ENCODE measurements at regions not wholly inside any gene's neighbourhood (a gene's known extent, or its start where the extent isn't known, plus 50 kb on each side); places are given as distances from the start of the nearest gene placed in this dataset.

GRCh38 chr2:16034975-16035746, 94.8 kb downstream of the MYCN start:
- DNase-seq (ENCODE audit: low read depth in 1 of 2, low spot score in 2 of 2) (no peak), FAIRE-seq (no peak)
- Histone ChIP-seq H3K79me2 (ENCODE audit: control insufficient read depth in 1 of 2, insufficient read depth in 2 of 2, low read length in 2 of 2) (no peaks in the 10 kb centered on the region), H3K4ac (replicated peaks; ENCODE audit: insufficient read length, low read depth, low read length) (no peak overlapping the region), H3K18ac (ENCODE audit: extremely low read depth, low read length) (no peak overlapping the region), H3K4me3 (ENCODE audit: extremely low read depth in 1 of 4, insufficient read depth in 2 of 4, low read depth in 3 of 4, low read length in 4 of 4) (no peak overlapping the region), H3K79me1 (ENCODE audit: low read depth, low read length) (no peaks in the 10 kb centered on the region), H3K23me2 (ENCODE audit: low read depth, low read length) (no peaks in the 10 kb centered on the region; the same call in 1 of the 2 replicates), H3K36me3 (ENCODE audit: control insufficient read depth in 2 of 4, insufficient read depth in 4 of 4, low read length in 3 of 4) (no peaks in the 10 kb centered on the region), H2BK20ac (ENCODE audit: low read length) (no peak overlapping the region), H3K4me1 (replicated peaks in 1 of 4; ENCODE audit: control insufficient read depth in 3 of 4, insufficient read depth in 4 of 4, low read length in 3 of 4) (peaks cover 2 to 10% (median 4%) of the 10 kb centered on the region in 4 experiments), H3K9me3 (ENCODE audit: insufficient read depth in 2 of 2, low read depth in 1 of 2, low read length in 1 of 2) (no peaks in the 10 kb centered on the region), H3K27me3 (replicated peaks in 1 of 4; ENCODE audit: control insufficient read depth in 3 of 4, extremely low read depth in 1 of 4, insufficient read depth in 3 of 4, low read length in 3 of 4) (no peaks in the 10 kb centered on the region), H3K4me2 (ENCODE audit: insufficient read depth in 1 of 2, low read depth in 2 of 2, low read length in 2 of 2) (no peak overlapping the region), H3K56ac (replicated peaks; ENCODE audit: insufficient read length, low read depth, low read length) (no peak overlapping the region), H4K91ac (replicated peaks; ENCODE audit: insufficient read length, low read length) (no peak overlapping the region), H2AK5ac (ENCODE audit: low read depth, low read length) (no peak overlapping the region), H4K20me1 (replicated peaks in 1 of 2; ENCODE audit: control insufficient read depth in 1 of 2, insufficient read depth in 2 of 2, low read length in 2 of 2) (no peaks in the 10 kb centered on the region), H2BK12ac (ENCODE audit: low read depth, low read length) (no peak overlapping the region), H2BK15ac (ENCODE audit: low read length) (peak overlapping the region; percentile 24; the same call in 1 of the 2 replicates), H3K27ac (ENCODE audit: low read depth, low read length) (no peak overlapping the region), H2AFZ (ENCODE audit: low read length) (no peak overlapping the region), H2BK5ac (ENCODE audit: low read depth, low read length) (no peak overlapping the region), H4K8ac (ENCODE audit: extremely low read depth, insufficient read depth, low read length) (no peak overlapping the region), H2BK120ac (replicated peaks; ENCODE audit: low read depth, low read length) (no peak overlapping the region), H4K5ac (ENCODE audit: insufficient read length, low read depth, low read length) (no peak overlapping the region), H3K14ac (ENCODE audit: insufficient read length) (no peak overlapping the region), H3K23ac (ENCODE audit: insufficient read length) (no peak overlapping the region), H3K9ac (replicated peaks in 1 of 4; ENCODE audit: extremely low read depth in 1 of 4, low read depth in 3 of 4, low read length in 3 of 4) (no peak overlapping the region)
- ChIA-PET CTCF (ENCODE audit: partially characterized antibody) (interaction anchor here (0.5 to 7.3 kb wide), 24 partner anchors 10 to 399 kb away, joined by 3 to 120 read pairs (median 4); partner anchors contain the start of gene MYCN), POLR2A (ENCODE audit: partially characterized antibody) (no interaction called here)
- 94% methylated on average over 10 of the region's 10 CpGs; no CpG with 5 or more reads in 1 of the 2 experiments for WGBS, 2 experiments (ENCODE audit: extremely low coverage in 1 of 2, insufficient coverage in 1 of 2, insufficient read length in 1 of 2, insufficient replicate concordance in 2 of 2, low coverage in 1 of 2, low lambda C conversion rate in 2 of 2, missing lambda C conversion rate in 1 of 2)
- TF ChIP-seq GTF2F1 (IDR thresholded peaks at IDR 0.05; ENCODE audit: borderline replicate concordance, low read depth, low read length) (no peak), NRF1 (IDR thresholded peaks at IDR 0.05; ENCODE audit: low read depth, low read length) (no peak), CREB1 (IDR thresholded peaks at IDR 0.05) (no peak), RBBP5 (IDR thresholded peaks at IDR 0.05; ENCODE audit: borderline replicate concordance, low read depth, low read length) (no peak), TCF12 (IDR thresholded peaks at IDR 0.05; ENCODE audit: low read depth, low read length) (no peak), BACH1 (IDR thresholded peaks at IDR 0.05; ENCODE audit: low read length) (no peak), POLR2AphosphoS5 (IDR thresholded peaks at IDR 0.05; ENCODE audit: low read depth, low read length) (no peak), KDM1A (IDR thresholded peaks at IDR 0.05; ENCODE audit: borderline replicate concordance, low read length) (no peak), MAX (IDR thresholded peaks at IDR 0.05) (no peak), FOSL1 (IDR thresholded peaks at IDR 0.05; ENCODE audit: insufficient read depth, low read depth, low read length) (no peak), CHD2 (IDR thresholded peaks at IDR 0.05; ENCODE audit: low read length) (no peak), SIN3A (conservative IDR thresholded peaks at IDR 0.05 in 1 of 2, IDR thresholded peaks at IDR 0.05 in 1 of 2; ENCODE audit: low read depth in 1 of 2, low read length in 2 of 2) (no peak), YY1 (IDR thresholded peaks at IDR 0.05; ENCODE audit: low read depth, low read length) (no peak), SIX5 (IDR thresholded peaks at IDR 0.05; ENCODE audit: low read depth, low read length) (no peak)

Data from H1 (cell line).